Adrenal gland (tissue), 9 donors: ENCODE measurements at regions not wholly inside any gene's neighbourhood (a gene's known extent, or its start where the extent isn't known, plus 50 kb on each side); places are given as distances from the start of the nearest gene placed in this dataset.
"Not testable (repeated sequence)": the region's sequence is repeated elsewhere in the genome, so short reads cannot be mapped to it uniquely, and the experiment has no call there.

ENCODE experiments used
- DNase-seq, 7 donors: peaks; one replicate each; pipeline ENCODE4 v3.0.0-alpha.2; 2019 to 2020
- H3K27ac ChIP-seq, 5 donors: fragments of 200-600 bp; sonication (generic) in 4 of 5; 1 replicate in 3 of 5; 2 replicates in 2 of 5; pipeline versions ENCODE4 v1.5.1 to v1.8.0; 2016 to 2020; ENCODE audit warnings: mild to moderate bottlenecking in 1 of 5
- H3K27me3 ChIP-seq: fragments of 200-600 bp; 2 replicates; pipeline ENCODE4 v1.8.0; 2021
- H3K36me3 ChIP-seq, 2 donors: fragments of 200-600 bp; replicated peaks in 1 of 2; 1 replicate in 1 of 2; 2 replicates in 1 of 2; pipeline versions ENCODE4 v1.5.1 to v1.8.0; 2018 to 2022
- H3K4me1 ChIP-seq, 2 donors: fragments of 200-600 bp; replicated peaks in 1 of 2; 1 replicate in 1 of 2; 2 replicates in 1 of 2; pipeline versions ENCODE4 v1.5.1 to v1.8.0; 2018 to 2021
- H3K4me3 ChIP-seq, 4 donors: fragments of 200-600 bp; sonication (generic) in 3 of 4; one replicate each; pipeline ENCODE4 v1.5.1; 2016 to 2018
- H3K9me3 ChIP-seq, 3 donors: fragments of 200-600 bp; sonication (generic) in 1 of 3; replicated peaks in 1 of 3; 1 replicate in 2 of 3; 2 replicates in 1 of 3; pipeline versions ENCODE4 v1.5.1 to v1.8.0; 2016 to 2021
- CTCF ChIP-seq, 6 experiments: fragments of 450-650 bp in 4 of 6; fragments of 200-600 bp in 2 of 6; sonication (generic) in 1 of 6; IDR thresholded peaks; 1 replicate in 5 of 6; 2 replicates in 1 of 6; pipeline versions ENCODE4 v1.5.1 to v1.8.0; 2016 to 2021; ENCODE audit warnings: antibody characterized with exemption in 6 of 6, mild to moderate bottlenecking in 2 of 6, moderate library complexity in 1 of 6
- POLR2A ChIP-seq, 2 donors: fragments of 450-650 bp; IDR thresholded peaks; one replicate each; pipeline ENCODE4 v1.6.1; 2017; ENCODE audit warnings: antibody characterized with exemption in 2 of 2, mild to moderate bottlenecking in 2 of 2, moderate library complexity in 1 of 2
- WGBS, 4 donors: extraction: QIAGEN DNeasy Blood & Tissue Kit in 2 of 4; methylation state at CpG; one replicate each; pipeline versions ENCODE4 v1.1.5 to v1.1.7; 2013 to 2017; 5-methylcytosine and 5-hydroxymethylcytosine counted together
- intact Hi-C, 2 donors: fragments of 100-400 bp; cut with DNase I; formaldehyde crosslinking; loops; one replicate each; pipeline versions ENCODE4 v1.14.1 to v1.15.0; 2022 to 2023
- donor health status: healthy with polysubstance abuse.
- donor health status: Bipolar disorder and iron deficiency.
- donor health status: DM: yes; HTN: yes; CAD: no.
- donor health status: DM: no; HTN: no; CAD: no.
- donor health status: DM: no; HTN: no; CAD: no.

GRCh38 chr3:74214286-74214685, 400.2 kb downstream of the CNTN3 start:
- 79 to 83% (median 81%) methylated on average over 4 of the region's 4 CpGs for WGBS, 4 donors

DNA sequence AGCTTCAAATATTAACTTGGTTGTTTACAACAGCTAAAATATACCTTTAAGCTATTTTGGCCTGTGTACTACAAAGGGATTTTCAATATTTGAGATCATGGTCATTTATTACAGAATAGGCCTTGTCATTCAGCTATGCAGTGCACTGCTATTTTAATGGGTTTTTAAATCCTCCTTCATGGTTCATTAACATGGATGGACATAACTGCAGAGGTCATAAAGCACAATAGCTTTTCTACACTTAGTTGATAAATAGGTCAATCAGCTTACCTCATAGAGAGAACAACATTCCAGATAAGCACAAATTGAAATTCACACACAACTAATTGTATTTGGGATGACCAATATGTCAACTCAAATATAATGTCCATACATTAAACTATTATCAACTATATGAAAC, 403.7 kb downstream of the CNTN3 start:
- no peaks in the 10 kb centered on the region for H3K4me1 ChIP-seq
- no peaks in the 10 kb centered on the region for H3K27me3 ChIP-seq
- no peak overlapping the region for H3K4me3 ChIP-seq
- intact Hi-C loops = no loop called here
- TF ChIP-seq CTCF (IDR thresholded peaks at IDR 0.05) (no peak), POLR2A (IDR thresholded peaks at IDR 0.05) (no peak)
- H3K9me3 ChIP-seq = no peaks in the 10 kb centered on the region
- no peak for DNase-seq
- H3K36me3 ChIP-seq = no peaks in the 10 kb centered on the region
- H3K27ac ChIP-seq = no peak overlapping the region

More at GRCh38 chr3:74214286-74214685, 400.2 kb downstream of the CNTN3 start:
- no peaks in the 10 kb centered on the region for H3K36me3 ChIP-seq
- intact Hi-C loops = no loop called here
- no peaks in the 10 kb centered on the region for H3K9me3 ChIP-seq
- H3K27ac ChIP-seq = no peak overlapping the region
- no peak for TF ChIP-seq POLR2A (IDR thresholded peaks at IDR 0.05)
- TF ChIP-seq CTCF (IDR thresholded peaks at IDR 0.05) = no peak
- H3K4me1 ChIP-seq = no peaks in the 10 kb centered on the region
- H3K27me3 ChIP-seq = no peaks in the 10 kb centered on the region
- no peak for DNase-seq
- no peak overlapping the region for H3K4me3 ChIP-seq

DNA sequence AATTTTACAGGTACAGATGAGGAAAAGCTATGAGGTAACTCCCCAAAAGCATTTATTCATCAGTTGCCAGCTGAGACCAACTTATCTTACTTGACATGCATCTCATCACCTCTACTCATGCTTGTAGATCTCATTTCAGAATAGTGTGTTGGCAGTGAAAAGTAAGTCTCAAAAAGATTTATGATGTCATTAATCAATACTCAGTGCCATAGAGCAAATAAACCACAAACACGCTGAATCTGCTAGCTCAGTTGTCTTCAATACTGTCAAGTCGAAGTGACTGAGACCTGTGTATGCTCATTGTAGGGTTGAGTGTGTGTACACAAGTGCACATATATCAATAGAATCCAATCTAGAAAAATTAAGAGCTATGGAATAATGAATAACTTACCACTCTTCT, 413.5 kb downstream of the CNTN3 start:
- Histone ChIP-seq H3K27me3 (no peaks in the 10 kb centered on the region), H3K4me1 (no peaks in the 10 kb centered on the region), H3K4me3 (no peak overlapping the region), H3K27ac (no peak overlapping the region), H3K9me3 (no peaks in the 10 kb centered on the region), H3K36me3 (no peaks in the 10 kb centered on the region)
- DNase-seq = no peak
- TF ChIP-seq POLR2A (IDR thresholded peaks at IDR 0.05) = no peak
- no peak for TF ChIP-seq CTCF (IDR thresholded peaks at IDR 0.05)
- intact Hi-C loops = no loop called here
- WGBS, 4 donors = 58 to 71% (median 62%) methylated on average over 2 of the region's 2 CpGs

GRCh38 chr3:74178664-74179063, 435.8 kb downstream of the CNTN3 start:
- H3K27me3 ChIP-seq, intact Hi-C loops, H3K4me1 ChIP-seq, H3K4me3 ChIP-seq, H3K9me3 ChIP-seq, DNase-seq, H3K36me3 ChIP-seq, H3K27ac ChIP-seq: not testable (repeated sequence)
- WGBS, 4 donors = 77 to 100% (median 91%) methylated on average over 1 to 5 of the region's 5 CpGs

DNA sequence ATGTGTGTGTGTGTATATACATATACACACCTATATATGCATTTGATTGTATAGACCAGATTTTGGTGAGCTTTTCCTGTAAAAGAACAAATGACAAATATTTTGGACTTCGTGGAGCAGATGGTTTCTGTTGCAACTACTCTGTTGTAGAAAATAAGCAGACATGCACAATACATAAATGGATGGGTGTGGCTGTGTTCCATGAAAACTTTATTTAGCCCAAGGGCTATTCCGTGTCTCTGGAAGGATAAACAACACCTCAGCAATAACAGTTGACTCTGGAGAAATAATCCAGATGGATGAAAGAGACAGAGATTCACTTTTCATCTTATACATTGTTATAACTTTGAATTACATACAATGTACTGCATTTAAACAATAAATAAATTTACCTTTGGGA, 441.4 kb downstream of the CNTN3 start:
- H3K36me3 ChIP-seq = no peaks in the 10 kb centered on the region
- no peak overlapping the region for H3K4me3 ChIP-seq
- no peak for DNase-seq
- WGBS, 4 donors = 44 to 51% (median 48%) methylated on average over 2 of the region's 2 CpGs
- H3K27ac ChIP-seq = no peak overlapping the region
- no peaks in the 10 kb centered on the region for H3K4me1 ChIP-seq
- no peaks in the 10 kb centered on the region for H3K27me3 ChIP-seq
- H3K9me3 ChIP-seq = no peaks in the 10 kb centered on the region
- intact Hi-C loops = no loop called here
- TF ChIP-seq POLR2A (IDR thresholded peaks at IDR 0.05) (no peak), CTCF (IDR thresholded peaks at IDR 0.05) (no peak)
